Calu3 (cell line): ENCODE measurements at regions not wholly inside any gene's neighbourhood (a gene's known extent, or its start where the extent isn't known, plus 50 kb on each side); places are given as distances from the start of the nearest gene placed in this dataset.

ENCODE experiments used
- BruUV-seq: library from RNA; stranded (reverse); fragments of 400-500 nt; replicated peaks from 2 replicates; lab custom pipeline; 2021; lab: Mats Ljungman, UMichigan
- CTCF ChIA-PET: fragments of 300-600 bp; sonication (Branson Sonifier 250); formaldehyde crosslinking; loops from one replicate; lab custom pipeline; 2022; ENCODE audit warnings: antibody characterized with exemption; lab: Charles Lee
- DNase-seq: peaks from one replicate; pipeline ENCODE4 v3.0.0; 2022
- H3K27ac Mint-ChIP-seq: one replicate; pipeline ENCODE4 v1.8.0; 2022; ENCODE audit warnings: mixed read lengths; ENCODE audit not compliant: unreplicated experiment
- H3K27me3 Mint-ChIP-seq: one replicate; pipeline ENCODE4 v1.8.0; 2022; ENCODE audit warnings: mixed read lengths; ENCODE audit not compliant: unreplicated experiment
- H3K36me3 Mint-ChIP-seq: one replicate; pipeline ENCODE4 v1.8.0; 2022; ENCODE audit warnings: mild to moderate bottlenecking, moderate library complexity, mixed read lengths; ENCODE audit not compliant: insufficient read depth, unreplicated experiment
- H3K4me1 Mint-ChIP-seq: one replicate; pipeline ENCODE4 v1.8.0; 2022; ENCODE audit warnings: mild to moderate bottlenecking, low read depth, mixed read lengths; ENCODE audit not compliant: unreplicated experiment
- H3K4me3 Mint-ChIP-seq: one replicate; pipeline ENCODE4 v1.8.0; 2022; ENCODE audit warnings: mild to moderate bottlenecking, low read depth, moderate library complexity, mixed read lengths; ENCODE audit not compliant: unreplicated experiment
- H3K9me3 Mint-ChIP-seq: one replicate; pipeline ENCODE4 v1.8.0; 2022; ENCODE audit warnings: low read depth, mixed read lengths; ENCODE audit not compliant: unreplicated experiment
- intact Hi-C: fragments of 100-400 bp; cut with micrococcal nuclease; formaldehyde crosslinking; loops from one replicate; pipeline ENCODE4 v1.10.0; 2022; ENCODE audit not compliant: unreplicated experiment
- TF ChIP-seq, protein P1 (sequence below): fragments of 200-600 bp; IDR thresholded peaks from one replicate; pipeline ENCODE4 v1.8.0; 2022; ENCODE audit warnings: antibody characterized with exemption; ENCODE audit not compliant: unreplicated experiment

DNA sequence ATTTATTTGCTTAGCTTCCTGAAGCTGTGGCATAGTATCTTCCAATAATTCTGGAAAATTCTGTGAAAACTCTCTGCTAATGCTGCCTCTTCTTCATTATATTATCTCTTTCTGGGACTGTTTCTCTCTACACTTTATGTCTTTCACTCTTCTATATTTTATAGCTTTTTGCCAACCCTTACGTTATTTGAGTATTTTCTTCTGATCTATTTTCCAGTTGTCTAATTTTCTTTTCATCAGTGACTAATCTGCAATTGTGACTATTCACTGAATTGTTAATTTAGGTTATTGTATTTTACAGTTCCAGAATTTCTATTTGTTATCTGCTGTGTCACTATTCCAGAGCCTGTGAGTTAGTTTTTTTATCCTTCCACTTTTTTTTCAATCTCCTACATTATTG lies 273.4 kb upstream of the PHYHIPL start:
- CTCF ChIA-PET, result no interaction called here
- no peak overlapping the region for H3K27ac Mint-ChIP-seq
- intact Hi-C loops, result no loop called here

DNA sequence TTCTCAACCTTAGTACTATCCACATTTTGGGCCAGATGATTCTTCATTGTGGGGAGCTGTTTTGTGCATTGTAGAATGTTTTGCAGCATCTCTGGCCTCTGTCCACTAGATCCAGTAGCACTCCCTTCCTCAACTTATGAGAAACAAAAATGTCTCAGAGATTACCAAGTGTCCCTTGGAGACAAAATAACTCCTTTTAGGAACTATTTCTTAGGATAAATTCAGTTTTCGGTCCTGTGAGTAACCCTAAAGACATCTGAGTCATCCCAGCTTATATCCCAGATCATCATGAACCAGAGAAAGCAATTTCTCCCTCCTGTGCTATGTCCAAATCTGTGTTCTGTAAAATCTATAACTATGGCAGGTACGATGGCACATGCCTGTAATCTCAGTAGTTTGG lies 266.6 kb upstream of the PHYHIPL start:
- TF ChIP-seq, protein P1, sequence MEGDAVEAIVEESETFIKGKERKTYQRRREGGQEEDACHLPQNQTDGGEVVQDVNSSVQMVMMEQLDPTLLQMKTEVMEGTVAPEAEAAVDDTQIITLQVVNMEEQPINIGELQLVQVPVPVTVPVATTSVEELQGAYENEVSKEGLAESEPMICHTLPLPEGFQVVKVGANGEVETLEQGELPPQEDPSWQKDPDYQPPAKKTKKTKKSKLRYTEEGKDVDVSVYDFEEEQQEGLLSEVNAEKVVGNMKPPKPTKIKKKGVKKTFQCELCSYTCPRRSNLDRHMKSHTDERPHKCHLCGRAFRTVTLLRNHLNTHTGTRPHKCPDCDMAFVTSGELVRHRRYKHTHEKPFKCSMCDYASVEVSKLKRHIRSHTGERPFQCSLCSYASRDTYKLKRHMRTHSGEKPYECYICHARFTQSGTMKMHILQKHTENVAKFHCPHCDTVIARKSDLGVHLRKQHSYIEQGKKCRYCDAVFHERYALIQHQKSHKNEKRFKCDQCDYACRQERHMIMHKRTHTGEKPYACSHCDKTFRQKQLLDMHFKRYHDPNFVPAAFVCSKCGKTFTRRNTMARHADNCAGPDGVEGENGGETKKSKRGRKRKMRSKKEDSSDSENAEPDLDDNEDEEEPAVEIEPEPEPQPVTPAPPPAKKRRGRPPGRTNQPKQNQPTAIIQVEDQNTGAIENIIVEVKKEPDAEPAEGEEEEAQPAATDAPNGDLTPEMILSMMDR, result no peak
- Mint-ChIP-seq H3K27ac (no peak overlapping the region), H3K27me3 (peaks cover 56% of the 10 kb centered on the region), H3K4me1 (no peaks in the 10 kb centered on the region), H3K36me3 (no peaks in the 10 kb centered on the region), H3K9me3 (no peaks in the 10 kb centered on the region), H3K4me3 (no peak overlapping the region)
- intact Hi-C loops, result no loop called here
- DNase-seq, result no peak
- CTCF ChIA-PET, result no interaction called here
- no TSS peak for BruUV-seq

More for the DNA sequence above, 273.4 kb upstream of the PHYHIPL start:
- TF ChIP-seq, protein P1, result no peak
- H3K4me3 Mint-ChIP-seq, result no peak overlapping the region
- H3K4me1 Mint-ChIP-seq, result no peaks in the 10 kb centered on the region
- H3K27me3 Mint-ChIP-seq, result peaks cover 14% of the 10 kb centered on the region
- H3K9me3 Mint-ChIP-seq, result peaks cover 9% of the 10 kb centered on the region
- no TSS peak for BruUV-seq
- H3K36me3 Mint-ChIP-seq, result no peaks in the 10 kb centered on the region
- DNase-seq, result no peak

DNA sequence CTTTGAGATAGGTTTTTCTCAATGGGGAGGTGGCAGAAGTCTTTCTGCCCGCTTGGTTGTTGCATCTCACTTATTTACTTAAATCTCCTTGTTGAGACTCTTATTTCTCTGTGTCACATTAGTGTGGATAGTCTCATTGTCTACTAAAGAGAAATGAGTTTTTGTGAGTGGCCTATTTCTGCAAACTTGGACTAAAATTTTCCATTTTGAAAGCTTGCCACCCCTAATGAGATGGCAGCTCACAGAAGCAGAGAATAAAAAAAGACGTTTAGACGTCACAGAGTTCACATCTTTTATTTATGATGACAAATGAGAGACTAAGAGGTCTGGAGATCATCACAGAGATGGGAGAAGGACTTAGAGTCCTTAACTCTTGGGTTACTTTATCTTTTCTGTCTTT lies 262.7 kb upstream of the PHYHIPL start:
- no peaks in the 10 kb centered on the region for H3K36me3 Mint-ChIP-seq
- peaks cover 44% of the 10 kb centered on the region for H3K27me3 Mint-ChIP-seq
- H3K4me1 Mint-ChIP-seq, result no peaks in the 10 kb centered on the region
- CTCF ChIA-PET, result no interaction called here
- no peak overlapping the region for H3K4me3 Mint-ChIP-seq
- intact Hi-C loops, result no loop called here
- DNase-seq, result no peak
- H3K9me3 Mint-ChIP-seq, result no peaks in the 10 kb centered on the region
- BruUV-seq, result no TSS peak
- TF ChIP-seq, protein P1, result no peak
- no peak overlapping the region for H3K27ac Mint-ChIP-seq

DNA sequence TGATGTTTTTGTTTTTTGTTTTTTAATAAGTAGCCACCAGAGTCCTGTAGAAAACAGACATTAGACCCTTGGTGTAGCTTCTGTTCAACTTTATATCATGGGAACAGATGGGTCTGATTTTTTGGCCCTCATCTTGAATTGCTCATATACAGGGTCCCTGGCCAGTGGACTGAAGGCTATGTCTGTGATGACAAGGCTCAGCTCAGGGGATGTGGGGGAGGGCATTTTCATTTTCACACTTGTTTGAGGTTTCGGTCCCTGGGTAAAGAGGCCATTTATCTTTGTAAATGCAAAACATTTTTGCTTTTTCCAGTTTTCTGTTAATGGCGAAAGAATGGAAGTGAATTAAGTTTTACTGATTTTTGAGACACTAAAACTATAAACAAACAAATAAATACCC lies 257.6 kb upstream of the PHYHIPL start:
- no peaks in the 10 kb centered on the region for H3K36me3 Mint-ChIP-seq

More for the DNA sequence above, 257.6 kb upstream of the PHYHIPL start:
- intact Hi-C loops, result no loop called here
- TF ChIP-seq, protein P1, result no peak
- peaks cover 16% of the 10 kb centered on the region for H3K4me1 Mint-ChIP-seq
- BruUV-seq, result no TSS peak
- H3K4me3 Mint-ChIP-seq, result no peak overlapping the region
- no peak for DNase-seq
- H3K27ac Mint-ChIP-seq, result no peak overlapping the region
- H3K9me3 Mint-ChIP-seq, result no peaks in the 10 kb centered on the region
- peaks cover 12% of the 10 kb centered on the region for H3K27me3 Mint-ChIP-seq
- CTCF ChIA-PET, result interaction anchor here (0.6 kb wide), 2 partner anchors 122 to 242 kb away, joined by 3 to 7 read pairs; no protein-coding TSS in a partner anchor
